HG02938 (cell line): ENCODE measurements at regions not wholly inside any gene's neighbourhood (a gene's known extent, or its start where the extent isn't known, plus 50 kb on each side); places are given as distances from the start of the nearest gene placed in this dataset.

Experiments
- ATAC-seq: cut with Tn5 transposase; IDR thresholded peaks from one replicate; pipeline ENCODE4 v1.9.1; 2021; ENCODE audit warnings: mild to moderate bottlenecking, moderate library complexity; ENCODE audit not compliant: unreplicated experiment

DNA sequence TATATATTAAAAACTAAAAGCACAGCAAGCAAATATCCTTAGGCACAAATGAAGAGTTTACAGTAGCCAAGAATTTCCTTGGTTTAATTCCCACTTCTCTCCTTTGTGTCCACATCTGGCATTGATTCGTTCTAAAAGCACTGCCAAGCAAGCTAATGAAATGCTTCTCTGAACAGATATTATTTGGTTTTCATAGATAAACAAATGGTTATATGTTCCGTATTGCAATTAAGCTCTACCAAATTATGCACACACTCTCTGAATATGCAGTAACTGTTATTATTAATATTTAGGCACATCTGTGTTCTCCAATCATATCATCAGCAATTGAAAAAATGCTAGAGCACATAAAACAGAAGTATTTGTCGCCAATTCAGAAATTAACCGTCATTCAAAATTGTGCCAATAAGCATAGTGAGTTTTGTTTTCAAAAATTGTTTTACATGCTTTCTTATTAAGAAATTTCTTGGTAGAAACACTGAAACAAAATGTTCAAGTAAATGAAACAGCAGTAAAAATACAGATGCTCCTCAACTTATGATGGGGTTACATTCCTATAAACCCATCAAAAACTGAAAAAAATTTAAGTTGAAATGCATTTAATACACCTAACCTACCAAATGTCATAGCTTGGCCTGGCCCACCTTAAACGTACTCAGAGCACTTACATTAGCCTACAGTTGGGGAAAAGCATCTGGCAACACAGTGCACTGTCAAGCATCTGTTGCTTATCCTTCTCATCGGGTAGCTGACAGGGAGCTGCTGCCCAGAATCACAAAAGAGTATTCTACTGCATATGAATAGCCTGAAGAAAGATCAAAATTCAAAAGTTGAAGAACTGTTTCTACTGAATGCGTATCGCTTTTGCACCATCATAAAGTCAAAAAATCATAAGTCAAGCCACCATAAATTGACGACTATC lies 2134.7 kb downstream of the PCDH9 start:
- no peak for ATAC-seq

DNA sequence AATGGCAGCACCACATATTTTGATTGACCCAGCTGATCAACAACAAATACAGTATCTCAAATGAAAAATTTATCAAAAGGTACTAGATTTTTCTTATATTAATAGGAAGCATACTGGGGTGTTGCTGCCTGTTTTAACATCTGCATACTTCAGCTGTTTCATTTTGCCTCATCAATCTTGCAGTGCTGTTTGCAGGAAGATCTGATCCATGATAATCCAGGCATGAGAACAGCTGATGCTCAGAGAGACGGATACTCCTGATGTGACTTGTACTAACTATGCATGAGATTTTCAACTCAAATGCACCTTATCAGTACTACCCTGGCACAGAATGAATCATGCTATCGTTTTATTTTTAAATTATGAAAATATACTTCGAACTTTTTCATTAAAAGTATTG lies 2136.8 kb downstream of the PCDH9 start:
- ATAC-seq, result no peak

DNA sequence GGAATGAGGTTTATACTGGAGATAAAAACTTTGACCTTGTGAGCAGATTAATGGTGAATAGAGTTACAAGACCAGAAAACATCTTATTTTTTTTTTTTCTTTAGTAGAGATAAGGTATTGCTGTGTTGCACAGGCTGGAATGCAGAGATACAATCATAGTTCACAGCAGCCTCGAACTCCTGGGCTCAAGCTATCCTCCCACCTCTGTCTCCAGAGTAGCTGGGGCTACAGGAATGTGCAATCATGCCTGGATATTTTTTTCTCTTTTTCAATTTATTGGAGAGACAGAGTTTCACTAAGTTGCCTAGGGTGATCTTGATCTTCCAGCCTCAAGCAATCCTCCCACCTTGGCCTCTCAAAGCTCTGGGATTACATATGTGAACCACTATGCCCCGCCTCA lies 2139.1 kb downstream of the PCDH9 start:
- ATAC-seq, result no peak

DNA sequence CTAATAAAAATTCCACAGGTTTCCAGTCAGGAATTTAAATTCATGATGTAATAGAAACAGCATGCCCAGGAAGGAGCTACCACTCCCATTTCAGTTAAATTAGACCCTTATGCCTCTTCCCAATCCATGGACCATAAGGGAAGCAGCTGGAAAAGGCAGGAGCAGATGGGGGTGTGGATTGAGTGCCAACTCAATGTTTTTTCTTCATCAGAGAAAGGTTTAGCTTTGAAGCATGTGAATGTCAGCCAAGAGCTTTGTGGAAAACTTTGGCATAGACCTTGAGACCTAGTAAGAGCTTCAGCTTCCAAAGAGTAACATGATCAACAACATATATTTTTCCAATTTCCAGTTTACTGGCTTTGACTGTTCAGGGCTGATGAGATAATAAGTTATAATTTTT lies 2139.9 kb downstream of the PCDH9 start:
- no peak for ATAC-seq

DNA sequence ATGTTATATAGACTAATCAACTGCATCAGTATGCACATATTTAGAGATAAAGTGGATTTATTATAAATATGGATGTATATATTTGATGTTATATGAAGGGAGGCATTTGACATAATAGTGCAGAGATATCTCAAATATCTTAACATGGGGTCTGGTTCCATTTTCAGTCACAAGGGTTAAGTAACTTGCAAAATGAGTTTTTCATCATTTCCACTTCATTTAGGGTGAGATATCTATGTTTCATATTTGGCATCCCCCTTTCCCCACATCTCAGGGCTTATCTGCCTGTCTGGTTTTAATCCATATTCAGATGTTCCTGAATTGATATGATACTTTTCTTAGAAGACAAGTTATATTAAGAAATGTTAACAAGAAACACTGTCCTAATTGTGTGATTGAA lies 2141.2 kb downstream of the PCDH9 start:
- no peak for ATAC-seq

DNA sequence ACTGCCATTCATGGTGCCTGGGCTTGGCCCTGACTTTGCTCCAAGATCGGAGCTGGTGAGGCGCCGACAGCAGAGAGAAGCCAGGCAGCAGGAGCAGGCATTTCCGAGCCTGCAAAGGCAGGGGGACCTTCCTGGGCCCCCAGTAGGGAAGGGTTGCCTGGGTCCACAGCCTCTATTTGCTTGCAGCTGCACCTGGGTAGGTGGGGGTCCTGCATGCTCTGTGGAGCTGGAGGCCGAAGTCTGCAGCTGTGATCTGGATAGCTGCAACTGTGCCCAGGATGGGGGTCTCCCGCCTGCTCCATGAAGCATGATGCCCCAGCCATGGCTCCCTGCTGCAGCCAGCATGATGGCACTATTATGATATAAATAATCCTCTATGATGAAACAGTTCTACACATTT lies 2144.2 kb downstream of the PCDH9 start:
- ATAC-seq, result no peak

DNA sequence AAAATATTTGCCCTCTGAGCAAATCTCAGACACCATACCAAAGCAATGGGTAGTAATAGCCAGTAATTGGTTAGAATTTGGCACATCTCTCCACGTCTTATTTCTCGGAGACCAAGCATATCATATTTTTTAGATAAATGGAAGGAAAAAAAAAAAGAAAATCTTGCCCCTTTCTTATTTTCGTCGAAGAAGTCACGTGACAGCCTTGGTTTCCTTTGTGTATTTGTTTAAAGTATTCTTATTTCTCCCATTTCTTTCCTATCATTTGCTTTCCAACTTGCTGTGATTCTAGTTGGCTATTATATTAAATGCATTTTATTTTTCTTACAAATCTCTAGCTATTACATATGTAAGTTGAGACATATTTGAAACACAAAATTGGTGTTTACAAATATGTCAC lies 2155.9 kb downstream of the PCDH9 start:
- no peak for ATAC-seq

DNA sequence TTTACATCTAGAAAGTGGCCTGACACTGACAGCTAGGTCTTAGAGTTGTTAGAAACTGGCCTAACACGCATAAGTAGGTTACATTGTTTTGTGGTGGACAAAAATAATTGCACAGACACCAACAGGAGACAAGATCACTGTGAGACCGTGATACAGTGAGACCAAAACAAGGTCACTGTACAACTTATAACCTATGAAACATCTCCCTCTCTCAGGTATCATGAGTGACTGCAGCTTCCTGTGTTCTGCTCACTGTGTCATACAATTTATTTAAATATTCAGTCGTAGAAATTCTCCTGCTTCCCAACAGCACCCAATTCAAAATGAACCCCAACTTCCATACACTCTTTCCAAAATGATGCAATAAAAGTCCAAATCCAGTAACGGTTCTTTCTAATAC lies 2165.2 kb downstream of the PCDH9 start:
- no peak for ATAC-seq

DNA sequence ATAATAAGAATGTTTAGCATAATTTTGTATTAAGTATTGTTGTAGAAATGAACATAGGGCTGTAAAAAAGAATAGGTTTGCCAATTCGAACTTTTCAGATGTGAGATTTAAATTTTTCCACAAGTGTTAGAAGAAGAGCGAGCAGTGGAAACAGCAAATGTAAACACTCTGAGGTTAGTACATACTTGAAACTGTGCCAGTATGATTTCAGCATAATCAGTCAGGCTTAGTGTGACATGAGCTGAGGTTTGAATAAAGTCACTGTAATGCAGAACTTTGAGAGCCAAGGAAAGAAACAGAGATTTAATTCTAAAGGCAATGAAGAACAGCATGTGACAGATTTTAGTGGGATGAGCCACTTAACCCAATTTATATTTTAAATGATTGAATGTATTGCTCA lies 2166.4 kb downstream of the PCDH9 start:
- ATAC-seq, result no peak

DNA sequence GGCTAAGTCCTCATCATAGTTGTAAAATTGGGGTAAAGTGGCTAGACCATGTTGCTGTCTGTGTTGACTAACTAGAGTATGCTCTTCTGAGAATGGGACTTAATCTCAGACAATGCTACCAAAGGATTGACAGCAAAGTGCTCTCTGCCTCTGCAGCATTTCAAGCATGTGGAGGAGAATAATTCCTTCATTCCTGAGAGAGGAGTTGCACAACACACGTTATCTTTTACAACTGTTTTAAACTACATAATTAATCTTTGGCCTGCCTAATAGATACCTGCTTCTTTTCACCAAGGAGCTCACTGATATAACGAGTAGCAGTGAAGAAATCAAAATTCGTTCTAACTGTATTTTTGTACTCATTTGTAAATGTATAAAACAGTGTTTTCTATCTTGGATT lies 2172.2 kb downstream of the PCDH9 start:
- ATAC-seq, result no peak

DNA sequence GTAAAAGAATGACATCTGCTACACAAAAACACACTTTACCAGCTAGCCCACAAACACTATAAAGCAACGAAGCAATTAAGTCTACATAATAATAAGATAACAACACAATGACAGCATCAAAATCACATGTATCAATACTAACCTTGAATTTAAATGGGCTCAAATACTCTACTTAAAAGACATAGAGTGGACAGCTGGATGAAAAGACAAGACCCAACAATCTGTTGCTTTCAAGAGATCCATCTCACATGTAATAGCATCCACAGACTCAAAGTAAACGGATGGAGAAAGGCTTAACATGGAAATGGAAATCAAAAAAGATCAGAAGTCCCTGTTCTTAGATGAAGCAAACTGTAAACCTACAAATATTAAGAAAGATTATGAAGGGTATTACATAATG lies 2175.9 kb downstream of the PCDH9 start:
- ATAC-seq, result no peak

DNA sequence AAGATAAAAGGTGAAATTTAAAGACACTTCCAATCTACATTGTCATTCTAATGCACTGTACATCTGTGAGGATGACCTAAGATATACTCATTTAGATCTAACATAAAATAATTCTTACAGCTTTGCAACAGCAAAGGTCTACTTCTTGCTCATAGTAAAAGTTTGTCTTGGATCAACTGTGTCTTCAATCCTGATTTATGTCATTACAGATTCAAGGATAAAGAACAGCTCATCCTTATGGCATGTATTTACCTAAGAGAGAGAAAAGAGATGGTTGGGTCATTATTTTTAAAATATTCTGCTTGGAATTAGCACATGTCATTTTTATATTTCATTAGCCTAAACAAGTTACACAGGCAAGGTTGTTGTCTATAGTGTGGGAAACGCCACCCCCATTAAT lies 2193.1 kb downstream of the PCDH9 start:
- no peak for ATAC-seq

DNA sequence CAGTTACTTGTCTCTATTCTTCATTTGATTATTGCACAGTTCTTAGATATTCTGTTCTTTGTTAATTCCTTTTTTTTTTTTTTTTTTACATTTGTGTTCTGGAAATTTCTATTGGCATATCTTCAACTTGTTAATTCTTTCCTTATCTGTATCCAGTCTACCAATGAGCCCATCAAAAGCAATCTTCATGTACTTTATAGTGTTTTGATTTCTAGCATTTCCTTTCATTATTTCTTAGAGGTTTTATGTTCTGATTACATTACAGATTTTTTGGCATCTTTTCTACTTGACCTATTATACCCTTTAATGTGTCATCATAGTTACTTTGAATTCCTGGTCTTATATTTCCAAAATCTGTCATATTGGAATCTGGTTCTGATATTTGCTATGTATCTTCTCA lies 2194.8 kb downstream of the PCDH9 start:
- ATAC-seq, result no peak

DNA sequence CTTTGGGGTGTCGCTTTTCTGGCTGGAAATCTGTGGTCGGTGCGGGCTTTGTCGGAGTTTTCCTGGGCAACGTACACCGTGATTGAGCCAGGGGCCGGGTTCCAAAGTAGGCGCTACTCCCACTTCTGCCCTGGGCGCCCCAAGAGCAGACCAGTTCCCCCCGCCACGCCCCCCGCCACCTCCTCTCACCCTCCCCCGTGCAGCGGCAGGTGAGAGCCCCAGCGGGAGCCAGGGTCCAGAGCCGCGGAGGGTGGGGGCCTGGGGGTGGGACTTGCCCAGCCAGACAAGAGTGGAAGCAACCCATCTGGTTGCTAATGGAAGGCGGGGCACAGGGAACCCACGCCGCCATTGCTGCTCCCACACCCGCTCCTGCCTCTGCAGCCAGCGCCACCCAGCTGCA lies 2195.9 kb downstream of the PCDH9 start:
- no peak for ATAC-seq

DNA sequence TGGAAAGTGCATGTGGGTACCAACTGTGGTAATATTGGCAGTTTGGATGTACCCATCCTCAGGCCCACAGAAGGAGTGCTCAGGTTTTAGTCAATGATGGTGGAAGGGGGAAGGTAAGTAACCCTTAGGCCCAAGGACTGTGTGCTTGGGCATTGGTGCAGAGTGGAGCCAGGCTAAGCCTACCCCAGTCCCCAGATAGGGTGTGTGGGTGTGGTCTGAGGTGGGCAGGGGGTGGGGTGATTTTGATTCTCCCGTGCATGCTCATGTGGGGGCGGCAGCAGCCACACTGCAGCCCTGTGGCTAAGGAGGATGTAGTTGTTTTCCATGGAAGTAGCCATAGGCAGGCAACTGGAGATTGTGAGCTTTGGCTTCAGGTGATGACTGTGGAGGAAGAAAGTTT lies 2197.3 kb downstream of the PCDH9 start:
- no peak for ATAC-seq

DNA sequence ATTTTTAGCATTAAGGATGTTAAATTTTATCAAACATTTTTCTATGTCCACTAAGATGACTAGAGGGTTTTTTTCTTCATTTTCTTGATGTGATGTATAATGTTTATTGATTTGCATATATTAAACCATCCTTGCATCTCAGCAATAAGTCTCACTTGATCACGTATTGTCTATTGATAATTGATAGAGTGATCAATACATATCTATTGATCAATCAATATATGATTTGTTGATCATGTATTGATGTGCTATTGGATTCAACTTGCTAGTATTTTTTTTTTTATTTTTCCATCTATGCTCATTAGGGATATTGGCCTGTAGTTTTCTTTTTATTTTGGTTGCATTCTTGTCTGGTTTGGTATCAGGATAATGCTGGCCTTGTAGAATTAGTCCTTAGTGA lies 2202.0 kb downstream of the PCDH9 start:
- ATAC-seq, result no peak

DNA sequence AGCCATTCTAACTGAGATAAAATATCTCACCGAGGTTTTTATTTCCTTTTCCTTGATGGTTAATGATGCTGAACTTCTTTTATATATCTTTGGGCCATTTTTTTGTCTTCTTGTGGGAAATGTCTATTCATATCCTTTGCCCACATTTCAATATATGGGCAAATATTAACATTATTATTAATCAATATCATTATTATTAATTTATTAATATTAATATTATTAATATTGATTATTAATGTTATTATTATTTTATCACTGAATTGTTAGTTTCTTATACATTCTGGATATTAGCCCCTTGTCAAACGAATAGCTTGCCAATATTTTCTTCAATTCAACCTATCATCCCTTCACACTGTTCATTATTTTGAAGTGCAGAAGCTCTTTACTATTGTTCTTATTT lies 2203.6 kb downstream of the PCDH9 start:
- no peak for ATAC-seq

DNA sequence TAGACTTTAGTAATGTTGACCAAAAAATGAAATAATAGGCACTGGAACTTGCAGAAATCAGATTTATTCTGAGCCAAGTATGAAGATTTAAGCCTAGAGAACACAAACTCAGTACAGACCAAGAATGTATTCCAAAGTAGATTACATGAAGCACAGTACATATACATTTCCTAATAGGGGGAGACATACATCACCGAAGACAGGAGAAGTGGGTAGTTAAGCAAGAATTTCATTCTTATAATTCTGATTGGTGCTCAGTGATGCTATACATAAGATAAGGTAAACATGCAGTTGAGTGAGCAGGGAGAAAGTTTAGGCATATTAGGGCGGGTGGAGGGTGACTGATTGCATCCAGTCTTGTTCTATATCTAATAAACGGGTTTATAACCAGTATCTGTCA lies 2218.8 kb downstream of the PCDH9 start:
- ATAC-seq, result no peak

DNA sequence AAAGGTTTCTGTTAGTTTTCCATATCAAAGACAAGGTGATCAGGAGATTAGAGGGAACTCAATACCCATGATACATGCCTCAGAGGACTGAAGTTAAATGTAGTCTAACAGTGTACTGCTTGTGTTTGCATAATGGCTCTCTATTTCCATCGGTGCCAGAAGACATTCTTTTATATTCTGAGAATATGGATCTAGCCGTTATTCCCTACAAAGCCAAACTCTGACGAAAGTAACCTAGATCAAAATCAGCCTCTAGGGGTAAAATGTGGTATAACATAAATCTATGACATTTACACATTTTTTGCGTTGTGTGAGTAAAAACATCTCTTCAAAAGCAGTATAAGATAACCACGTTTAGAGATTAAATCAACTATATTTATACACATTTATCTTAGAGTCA lies 2232.7 kb downstream of the PCDH9 start:
- ATAC-seq, result no peak

DNA sequence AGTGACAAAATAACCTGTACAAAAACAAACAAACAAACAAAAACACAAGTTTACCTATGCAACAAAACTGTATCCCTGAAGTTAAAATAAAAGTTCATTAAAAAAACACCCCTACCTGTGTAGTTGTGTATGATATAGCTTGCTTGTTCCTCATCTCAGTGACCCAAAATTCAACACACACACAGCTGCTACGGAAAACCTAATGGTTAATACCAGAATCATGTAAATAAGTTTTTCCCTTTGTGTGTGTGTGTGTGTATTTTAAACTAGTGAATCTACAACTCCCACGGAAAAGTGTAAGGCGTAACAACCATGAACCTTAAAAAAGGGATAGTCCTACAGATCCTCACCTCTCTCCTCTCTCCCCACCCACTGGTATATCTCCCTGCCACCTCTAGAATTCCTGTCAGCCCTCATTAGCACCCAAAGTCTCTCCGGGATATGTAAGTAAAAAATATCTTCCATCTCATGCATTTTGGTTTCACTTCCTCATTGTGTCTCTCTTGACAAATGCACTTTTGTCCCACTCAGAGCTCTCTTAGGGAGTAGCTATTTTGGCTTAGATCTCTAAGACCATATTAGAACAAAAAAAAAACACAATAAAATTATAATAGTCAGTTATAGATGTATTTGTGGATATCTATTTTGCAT lies 2236.5 kb downstream of the PCDH9 start:
- ATAC-seq, result no peak

DNA sequence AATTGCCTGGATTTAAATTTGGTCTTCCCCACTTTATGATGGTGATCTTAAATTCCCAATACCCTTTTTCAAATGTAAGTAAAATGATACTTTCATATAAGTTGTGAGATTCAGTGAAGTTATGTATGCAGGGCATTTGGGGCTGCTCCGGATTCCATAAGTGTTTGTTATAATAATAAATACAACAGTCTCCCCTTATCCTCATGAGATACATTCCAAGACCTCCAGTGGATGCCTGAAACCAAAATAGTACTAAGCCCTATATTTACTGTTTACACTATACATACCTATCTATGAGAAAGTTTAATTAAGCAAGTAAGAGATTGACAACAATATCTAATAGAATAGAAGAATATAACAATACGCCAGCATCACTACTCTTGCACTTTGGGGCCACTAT lies 2237.8 kb downstream of the PCDH9 start:
- ATAC-seq, result no peak

DNA sequence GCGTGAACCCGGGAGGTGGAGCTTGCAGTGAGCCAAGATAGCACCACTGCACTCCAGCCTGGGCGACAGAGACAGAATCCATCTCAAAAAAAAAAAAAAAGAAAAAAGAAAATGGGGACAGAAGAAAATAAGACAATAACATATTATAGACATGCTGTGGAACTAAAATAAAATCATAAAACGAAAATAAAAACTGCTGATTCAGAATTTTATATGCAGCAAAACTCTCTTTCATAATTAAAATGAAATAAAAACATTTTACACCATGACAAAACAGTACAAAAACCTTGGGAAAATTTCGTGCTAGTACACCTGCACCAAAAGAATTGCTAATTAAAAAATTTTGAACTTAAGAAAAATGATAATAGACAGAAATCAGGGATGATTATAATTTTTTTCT lies 2245.1 kb downstream of the PCDH9 start:
- no peak for ATAC-seq

DNA sequence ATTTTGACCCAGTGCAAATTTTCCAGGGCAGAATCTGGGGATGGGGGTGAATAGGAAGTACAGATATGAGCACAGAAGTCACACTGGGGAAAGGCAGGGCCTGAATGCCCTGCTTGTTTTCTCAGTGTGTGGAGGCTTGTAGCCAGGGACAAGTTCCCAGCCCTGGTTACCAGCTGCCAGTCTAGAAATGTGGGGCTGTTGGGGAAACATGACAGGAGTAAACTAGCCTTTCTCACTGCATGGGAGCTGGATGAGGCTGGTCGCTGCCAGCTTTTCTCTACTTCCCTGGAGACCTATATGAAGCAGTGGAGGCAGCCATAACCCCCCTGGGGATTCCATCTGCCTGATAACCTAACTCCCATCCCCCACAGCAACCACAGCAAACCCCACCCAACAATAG lies 2267.7 kb downstream of the PCDH9 start:
- ATAC-seq, result no peak
